HG02588 (cell line): ENCODE measurements at regions not wholly inside any gene's neighbourhood (a gene's known extent, or its start where the extent isn't known, plus 50 kb on each side); places are given as distances from the start of the nearest gene placed in this dataset.
"Not testable (repeated sequence)": the region's sequence is repeated elsewhere in the genome, so short reads cannot be mapped to it uniquely, and the experiment has no call there.

Source experiments
- ATAC-seq: cut with Tn5 transposase; IDR thresholded peaks from one replicate; pipeline ENCODE4 v1.9.1; 2021; ENCODE audit warnings: mild to moderate bottlenecking, moderate library complexity; ENCODE audit not compliant: unreplicated experiment

- ATAC-seq = no peak
These were observed 50.8 kb upstream of the MAX start for GRCh38 chr14:65153101-65153500.

DNA sequence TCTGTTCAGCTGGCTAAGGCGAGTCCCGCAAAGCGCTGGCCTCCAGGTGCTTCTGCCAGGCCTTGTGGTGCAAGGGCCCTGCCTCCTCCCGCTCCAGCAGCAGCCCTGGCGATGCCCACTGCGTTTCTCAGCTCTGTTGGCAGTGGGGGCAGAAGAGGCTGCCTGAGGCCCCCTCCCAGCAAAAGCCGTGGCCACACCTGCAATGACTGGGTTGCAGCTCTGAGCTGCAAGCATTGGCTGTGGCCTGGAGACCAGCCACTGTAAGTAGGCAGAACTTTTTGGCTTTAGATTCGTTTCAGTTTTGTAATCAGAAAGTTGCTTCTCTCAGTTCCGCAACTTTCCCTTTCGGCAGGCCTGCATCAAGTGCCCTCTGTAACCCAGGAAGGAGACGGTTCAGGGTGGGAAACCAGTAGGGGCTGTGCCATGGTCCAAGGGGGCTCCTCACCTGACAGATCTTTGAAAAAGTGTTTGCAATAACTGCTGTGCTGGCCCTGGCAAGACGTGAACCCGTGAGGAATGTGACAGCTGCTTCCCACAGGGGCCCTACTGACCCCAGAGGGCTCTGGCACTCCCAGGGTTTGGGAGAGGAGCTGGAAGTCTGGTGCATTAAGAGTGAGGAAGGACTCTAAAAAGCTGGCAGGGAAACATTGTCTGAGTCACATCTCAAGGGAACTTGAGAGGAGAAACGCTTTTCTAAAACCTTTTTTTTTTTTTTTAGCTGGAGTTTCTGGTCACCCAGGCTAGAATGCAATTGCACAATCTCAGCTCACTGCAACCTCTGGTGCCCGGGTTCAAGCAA, 54.5 kb upstream of the MAX start:
- peak; percentile 59 for ATAC-seq

DNA sequence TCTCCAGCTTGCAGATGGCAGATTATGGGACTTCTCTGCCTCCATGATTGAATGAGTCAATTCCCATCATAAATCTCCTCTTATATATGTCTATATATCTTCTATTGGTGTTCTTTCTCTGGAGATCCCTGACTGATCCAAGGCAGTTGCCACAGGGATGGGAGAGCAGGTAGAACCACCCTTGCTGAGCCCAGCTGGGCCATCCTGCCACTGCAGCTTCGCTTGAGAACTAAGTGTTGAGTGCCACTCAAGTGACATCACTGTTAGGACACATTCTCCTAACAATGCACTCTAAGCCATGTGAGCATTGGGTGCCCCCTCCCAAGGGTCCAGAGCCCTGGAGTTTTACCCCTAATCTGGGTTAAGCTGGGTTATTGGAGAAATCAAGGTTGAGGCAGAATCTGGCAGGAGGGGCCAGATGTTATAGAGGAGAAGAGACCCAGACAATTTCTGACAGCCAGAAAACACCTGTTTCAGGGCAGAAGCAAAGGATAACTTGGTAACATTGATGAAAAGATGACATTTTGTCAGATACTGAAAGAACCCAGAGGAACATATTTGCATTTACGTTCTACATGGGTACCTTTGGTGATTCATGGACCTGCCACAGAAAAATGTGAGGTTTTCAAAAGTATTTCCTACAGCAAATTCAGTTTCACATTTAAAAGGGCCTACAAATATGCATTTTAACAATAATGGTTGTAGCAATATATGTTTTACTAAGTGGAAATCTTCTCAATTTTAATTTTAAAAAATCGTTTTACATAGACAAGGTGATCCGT, 57.2 kb upstream of the MAX start:
- ATAC-seq = peak; percentile 59

- ATAC-seq = no peak
These were observed 57.8 kb upstream of the MAX start for GRCh38 chr14:65160091-65160490.

- no peak for ATAC-seq
These were observed 59.7 kb upstream of the MAX start for GRCh38 chr14:65162031-65162430.

- no peak for ATAC-seq
These were observed 61.9 kb upstream of the MAX start for GRCh38 chr14:65164068-65164824.

GRCh38 chr14:65164825-65165135, 62.5 kb upstream of the MAX start:
- no peak for ATAC-seq

DNA sequence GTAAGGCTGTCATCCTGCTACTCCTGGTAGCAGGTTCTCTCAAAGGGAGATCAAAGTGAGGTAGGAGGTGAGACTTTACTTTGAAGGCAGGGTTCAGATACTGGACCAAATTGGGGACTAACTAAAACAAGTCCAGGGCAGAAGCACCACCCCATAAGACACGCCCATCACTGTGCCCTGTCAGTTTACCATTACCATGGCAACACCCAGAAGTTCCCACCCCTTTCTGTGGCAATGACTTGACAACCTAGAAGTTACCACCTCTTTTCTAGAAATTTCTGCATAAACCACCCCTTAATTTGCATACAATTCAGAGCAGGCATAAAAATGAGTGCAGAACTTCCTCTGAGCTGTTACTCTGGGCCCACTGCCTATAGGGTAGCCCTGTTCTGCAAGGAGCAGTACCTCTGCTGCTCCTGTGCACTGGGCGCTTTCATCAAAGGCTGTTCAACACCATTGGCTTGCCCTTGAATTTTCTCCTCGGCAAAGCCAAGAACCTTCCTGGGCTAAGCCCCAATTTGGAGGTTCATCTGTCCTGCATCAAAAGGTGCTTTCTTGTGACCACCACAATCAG, 64.8 kb upstream of the MAX start:
- no peak for ATAC-seq

DNA sequence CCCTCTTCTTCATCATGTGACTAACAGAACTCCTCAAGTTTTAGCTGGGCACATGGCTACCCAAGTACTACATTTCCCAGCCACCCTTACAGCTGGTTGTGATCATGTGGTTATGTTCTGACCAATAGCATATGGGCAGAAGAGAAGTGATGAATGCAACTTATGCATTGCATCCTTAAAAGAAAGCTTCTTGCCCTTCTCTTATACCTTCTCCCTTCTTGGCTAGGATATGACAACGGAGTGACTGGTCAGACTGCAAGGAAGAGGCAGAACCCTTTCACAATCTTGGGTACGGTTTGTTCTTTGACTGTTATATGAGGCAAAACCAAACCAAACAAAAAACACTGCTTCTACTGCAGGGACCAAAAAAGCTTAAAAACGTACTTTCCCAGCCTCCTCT, 66.5 kb upstream of the MAX start:
- no peak for ATAC-seq

- peak; percentile 92 for ATAC-seq
These were observed 67.0 kb upstream of the MAX start for GRCh38 chr14:65169351-65169750.

GRCh38 chr14:65170318-65170717, 68.0 kb upstream of the MAX start:
- ATAC-seq = no peak

DNA sequence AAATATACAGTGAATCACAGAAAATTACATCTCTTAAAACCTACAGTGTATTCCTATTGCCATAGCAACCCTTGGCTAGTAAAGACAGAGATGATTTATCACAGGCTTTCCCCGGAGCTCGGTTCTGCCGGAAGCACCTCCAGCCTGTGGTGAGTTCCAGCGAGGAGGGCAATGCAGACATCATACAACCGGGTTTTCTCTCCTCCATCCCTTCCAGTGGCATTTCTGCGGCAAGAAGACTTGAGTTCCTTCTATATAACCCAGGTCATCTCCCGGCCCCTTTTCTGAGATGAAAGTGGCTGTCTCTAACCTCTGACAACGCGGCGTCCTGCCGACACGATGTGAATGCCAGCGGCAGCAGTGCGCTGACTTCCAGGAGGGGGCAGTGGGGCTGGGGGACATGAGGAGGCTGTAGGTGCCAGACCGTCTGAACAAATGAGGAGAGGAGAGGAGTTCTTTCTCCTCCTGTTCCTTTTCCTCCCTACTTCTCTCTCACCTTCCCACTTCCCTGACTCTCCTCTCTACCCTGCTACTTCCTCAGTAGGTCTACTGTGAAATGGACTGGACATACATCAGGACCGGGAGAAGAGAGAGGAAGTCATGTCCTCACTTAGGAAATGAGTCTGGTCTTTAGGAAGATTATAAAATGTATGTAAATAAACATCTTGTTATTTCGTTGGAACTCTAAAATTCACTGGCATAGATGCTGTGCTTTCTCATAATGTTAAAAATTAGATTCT, 68.6 kb upstream of the MAX start:
- ATAC-seq = no peak

- no peak for ATAC-seq
These were observed 71.8 kb upstream of the MAX start for GRCh38 chr14:65173973-65174693.

DNA sequence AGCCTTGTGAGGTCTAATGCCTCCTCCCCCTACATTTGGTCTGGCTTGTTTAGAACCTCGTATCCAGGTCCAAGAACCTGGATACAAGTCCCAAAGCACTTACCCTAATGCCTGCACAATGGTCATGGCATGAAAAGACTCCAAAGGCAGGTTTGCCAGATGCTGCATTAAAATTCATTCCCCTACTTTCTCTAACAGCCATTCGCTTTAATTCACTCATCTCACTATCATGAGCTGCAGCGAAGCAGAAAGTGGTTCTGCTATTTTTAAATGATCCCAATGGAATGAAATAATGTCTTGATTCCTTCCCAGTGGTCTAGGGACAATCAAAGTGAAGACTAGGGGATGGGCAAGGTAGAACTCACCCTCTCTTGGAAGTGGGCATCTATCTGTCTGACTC, 72.5 kb upstream of the MAX start:
- ATAC-seq = no peak

- ATAC-seq = no peak
These were observed 75.2 kb upstream of the MAX start for GRCh38 chr14:65177551-65177950.

DNA sequence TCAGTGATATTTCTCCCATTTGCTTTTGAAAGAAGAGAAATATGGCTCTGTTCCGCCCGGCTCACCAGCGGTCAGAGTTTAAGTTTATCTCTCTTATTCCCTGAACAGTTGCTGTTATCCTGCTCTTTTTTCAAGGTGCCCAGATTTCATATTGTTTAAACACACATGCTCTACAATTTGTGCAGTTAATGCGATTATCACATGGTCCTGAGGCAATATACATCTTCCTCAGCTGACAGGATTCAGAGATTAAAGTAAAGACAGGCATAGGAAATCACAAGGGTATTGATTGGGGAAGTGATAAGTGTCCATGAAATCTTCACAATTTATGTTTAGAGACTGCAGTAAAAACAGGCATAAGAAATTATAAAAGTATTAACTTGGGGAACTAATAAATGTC, 76.9 kb upstream of the MAX start:
- not testable (repeated sequence) for ATAC-seq

GRCh38 chr14:65179918-65180724, 77.8 kb upstream of the MAX start:
- ATAC-seq = peak; percentile 87

GRCh38 chr14:65180725-65181025, 78.4 kb upstream of the MAX start:
- no peak for ATAC-seq

DNA sequence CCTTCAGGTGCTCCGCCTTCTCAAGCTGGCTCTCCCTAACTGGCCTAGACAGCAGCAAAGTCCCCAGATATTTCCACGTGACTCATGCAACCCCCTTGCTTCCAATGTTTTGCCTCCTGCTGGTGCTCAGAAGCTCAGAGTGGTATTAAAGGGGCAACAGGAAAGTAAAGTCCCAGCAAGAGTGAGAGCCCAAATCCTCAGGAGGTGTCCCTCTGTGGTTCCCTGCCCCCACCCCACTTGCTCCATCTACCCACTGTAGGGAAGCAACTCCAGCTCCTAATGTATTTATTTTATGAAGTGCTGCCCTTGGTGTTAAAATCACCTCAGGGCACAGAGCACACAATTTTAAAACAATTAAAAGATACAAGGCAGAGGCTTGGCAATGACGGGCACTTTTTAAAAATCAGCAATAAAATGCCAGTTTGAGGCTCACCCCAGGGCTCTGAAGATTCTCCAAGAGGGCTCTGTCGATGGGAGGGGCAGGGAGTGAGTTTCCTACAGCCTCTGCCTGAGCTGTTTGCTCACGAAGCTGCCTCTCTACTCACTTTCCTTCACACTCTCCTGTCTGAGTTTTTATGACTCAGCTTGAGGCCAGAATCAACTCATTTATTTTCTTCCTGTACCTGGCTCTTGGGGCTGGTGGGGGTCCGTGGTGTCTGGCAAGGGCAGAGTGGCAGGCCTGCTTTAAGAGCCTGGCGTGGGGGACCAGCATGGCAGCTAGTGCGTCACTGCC, 81.9 kb upstream of the MAX start:
- ATAC-seq = no peak
